Brain pericyte (primary cell): ENCODE measurements at regions not wholly inside any gene's neighbourhood (a gene's known extent, or its start where the extent isn't known, plus 50 kb on each side); places are given as distances from the start of the nearest gene placed in this dataset.

Experiments used
- DNase-seq: peaks from one replicate; pipeline ENCODE4 v3.0.0-alpha.2; 2012; ENCODE audit warnings: low read depth, low spot score

DNA sequence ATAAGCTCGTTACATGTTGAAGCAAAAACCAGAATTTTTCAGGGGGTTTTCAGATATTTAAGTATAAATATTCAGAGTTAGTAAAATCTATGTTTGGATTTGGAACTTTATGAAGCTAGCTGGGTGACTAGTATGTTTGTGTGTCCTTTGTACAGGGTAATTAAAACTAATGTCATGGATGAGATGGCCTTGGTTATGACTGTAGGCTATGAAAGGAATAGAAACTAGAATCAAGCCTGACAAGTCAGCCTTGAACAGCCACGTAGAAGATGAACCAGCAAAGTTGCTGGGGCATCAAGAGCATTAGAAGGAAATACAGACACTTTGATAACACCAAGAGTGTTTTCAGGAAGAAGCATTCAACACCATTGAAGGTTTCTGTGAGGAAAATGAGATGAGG, 825.1 kb upstream of the CNTNAP5 start:
- DNase-seq = no peak

DNA sequence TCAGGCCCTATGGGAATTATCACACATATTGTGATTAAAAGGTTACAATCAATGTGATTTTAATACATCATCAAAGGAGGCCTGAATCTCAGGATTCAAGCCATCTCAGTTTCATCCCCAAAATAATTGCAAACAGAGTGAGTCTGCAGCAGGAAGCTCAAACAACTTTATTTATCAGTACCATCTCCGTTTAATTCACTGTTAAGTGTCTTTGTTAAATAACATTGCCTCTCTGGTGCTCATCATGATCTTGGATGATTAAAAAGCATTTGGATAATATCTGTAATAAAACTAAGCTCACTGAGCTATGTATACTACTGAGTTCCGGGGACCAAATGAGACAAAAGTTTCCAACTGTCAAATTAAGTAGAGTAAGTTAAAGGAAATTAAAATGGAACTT, 817.8 kb upstream of the CNTNAP5 start:
- DNase-seq = no peak

DNA sequence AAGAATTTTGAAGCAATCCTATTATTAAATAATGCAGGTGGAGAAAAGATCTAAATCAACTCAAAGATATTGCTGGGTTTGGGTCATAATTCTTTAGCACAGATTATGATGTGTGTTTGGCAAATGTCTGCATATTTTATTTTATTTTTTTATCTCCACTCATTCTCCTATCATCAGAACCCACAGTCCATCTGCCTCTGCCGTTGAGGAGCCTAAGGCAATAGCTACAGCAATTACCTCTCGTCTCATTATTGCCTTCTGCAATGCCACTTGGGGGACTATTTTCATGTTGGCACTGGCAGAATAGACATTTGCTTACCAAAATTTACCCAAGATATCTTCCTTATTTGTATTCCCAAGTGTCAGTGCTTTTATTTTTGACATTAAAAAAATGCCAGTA, 815.9 kb upstream of the CNTNAP5 start:
- no peak for DNase-seq

DNA sequence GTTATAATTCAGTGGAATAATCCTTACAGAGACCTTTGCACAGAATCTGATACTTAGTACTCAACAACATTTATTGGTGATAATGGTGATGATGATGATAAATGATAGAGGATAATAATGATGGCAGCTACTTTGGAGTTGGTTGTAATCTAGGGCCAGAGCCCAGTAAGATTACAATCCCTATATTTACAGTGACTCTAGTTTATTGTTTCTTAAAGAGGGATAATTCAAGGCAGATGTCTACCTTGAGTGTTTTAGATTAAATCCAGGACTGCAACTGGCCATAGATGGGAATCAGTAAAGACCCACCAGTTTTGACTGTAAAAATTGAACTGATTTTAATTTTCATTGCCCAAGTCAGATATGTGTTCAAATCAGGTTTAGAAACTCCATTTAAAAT, 813.9 kb upstream of the CNTNAP5 start:
- DNase-seq = no peak

DNA sequence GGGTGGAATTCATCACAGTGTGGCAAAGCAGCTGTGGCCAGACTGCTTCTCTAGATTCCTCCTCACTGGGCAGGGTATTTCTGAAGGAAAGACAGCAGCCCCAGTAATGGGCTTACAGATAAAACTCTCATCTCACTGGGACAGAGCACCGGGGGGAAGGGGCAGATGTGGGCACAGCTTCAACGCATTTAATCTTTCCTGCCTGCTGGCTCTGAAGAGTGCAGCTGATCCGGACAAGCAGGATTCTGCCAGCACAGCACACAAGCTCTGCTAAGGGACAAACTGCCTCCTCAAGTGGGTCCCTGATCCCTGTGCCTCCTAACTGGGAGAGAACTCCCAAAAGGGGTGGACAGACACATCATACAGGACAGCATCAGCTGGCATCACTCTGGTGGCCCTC, 779.9 kb upstream of the CNTNAP5 start:
- DNase-seq = no peak

GRCh38 chr2:123258877-123259539, 766.1 kb upstream of the CNTNAP5 start:
- DNase-seq = no peak

DNA sequence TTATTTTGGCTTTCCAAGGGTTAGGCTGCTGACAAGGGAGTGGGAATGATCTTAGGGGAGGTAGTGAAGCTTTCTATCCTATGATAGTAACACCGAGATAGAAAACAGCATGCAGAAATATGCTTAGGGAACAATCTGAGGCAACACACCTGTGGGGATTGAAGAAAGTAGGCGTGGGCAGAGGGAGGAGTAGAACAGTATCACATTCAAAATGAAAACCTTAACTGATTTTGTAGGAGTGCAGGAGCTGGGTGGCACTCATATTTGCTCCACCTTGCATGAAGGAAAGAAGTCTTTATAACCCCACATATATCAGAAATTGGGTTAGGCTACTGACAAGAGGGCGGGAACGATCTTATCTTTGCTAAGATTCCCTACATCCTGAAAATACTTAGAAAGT, 762.2 kb upstream of the CNTNAP5 start:
- DNase-seq = no peak

- no peak for DNase-seq
Observed at GRCh38 chr2:123283431-123283830, 741.7 kb upstream of the CNTNAP5 start.

GRCh38 chr2:123303731-123304130, 721.4 kb upstream of the CNTNAP5 start:
- DNase-seq = no peak
